SU-DHL-6 (cell line): ENCODE measurements at regions not wholly inside any gene's neighbourhood (a gene's known extent, or its start where the extent isn't known, plus 50 kb on each side); places are given as distances from the start of the nearest gene placed in this dataset.

Experiments used
- CTCF ChIP-seq: fragments of 200-600 bp; sonication (generic); IDR thresholded peaks from one replicate; pipeline ENCODE4 v1.5.1; 2017; ENCODE audit warnings: antibody characterized with exemption, mild to moderate bottlenecking, low read length, moderate library complexity; ENCODE audit not compliant: insufficient read depth, poor library complexity, severe bottlenecking
- EZH2phosphoT487 ChIP-seq: fragments of 200-600 bp; sonication (generic), shearing (Covaris generic); conservative IDR thresholded peaks from 2 replicates; pipeline ENCODE4 v1.6.1; 2018; ENCODE audit warnings: mild to moderate bottlenecking, antibody characterized with exemption, low read length, moderate library complexity, mixed read lengths

GRCh38 chr12:75711271-75711670 lies 199.9 kb upstream of the KRR1 start:
- TF ChIP-seq CTCF (no peak), EZH2phosphoT487 (no peak)
